Kasumi-1 (cell line): ENCODE measurements at regions not wholly inside any gene's neighbourhood (a gene's known extent, or its start where the extent isn't known, plus 50 kb on each side); places are given as distances from the start of the nearest gene placed in this dataset.
A peak's percentile ranks its signal among the peaks of the same experiment; 100 is the strongest.

Experiments
- DNase-seq, 2 experiments: peaks; one replicate each; lab custom pipeline; 2025; lab: John Stamatoyannopoulos, UW

- no peak for DNase-seq
Measured at GRCh38 chr3:44021651-44022594, 219.8 kb upstream of the TOPAZ1 start.

- no peak for DNase-seq
Measured at GRCh38 chr3:44023961-44024593, 217.6 kb upstream of the TOPAZ1 start.

GRCh38 chr3:44026220-44026865, 215.3 kb upstream of the TOPAZ1 start:
- no peak for DNase-seq

GRCh38 chr3:44029100-44029499, 212.6 kb upstream of the TOPAZ1 start:
- DNase-seq = no peak

DNA sequence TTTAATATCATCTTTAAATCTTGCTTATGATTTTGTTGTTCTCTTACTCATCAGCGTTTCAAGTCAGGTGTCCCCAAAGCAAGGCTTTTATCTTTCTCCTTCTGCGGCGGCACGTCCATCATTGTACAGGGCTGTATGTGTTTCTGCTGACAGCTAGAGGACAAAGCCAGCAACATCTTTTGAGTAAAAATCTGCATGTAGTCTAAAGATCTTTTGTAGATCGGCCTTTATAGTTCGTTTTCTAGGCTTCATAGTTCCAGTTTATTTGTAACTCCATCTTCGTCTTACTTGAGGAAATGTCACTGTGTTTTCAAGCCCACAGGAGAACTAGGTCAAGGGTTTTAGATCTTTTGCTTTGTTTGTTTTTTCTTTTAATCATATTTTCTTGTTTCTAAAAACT, 211.4 kb upstream of the TOPAZ1 start:
- DNase-seq = no peak

GRCh38 chr3:44030687-44031305, 210.9 kb upstream of the TOPAZ1 start:
- no peak for DNase-seq

- DNase-seq = no peak
Measured at GRCh38 chr3:44031387-44032380, 210.0 kb upstream of the TOPAZ1 start.

DNA sequence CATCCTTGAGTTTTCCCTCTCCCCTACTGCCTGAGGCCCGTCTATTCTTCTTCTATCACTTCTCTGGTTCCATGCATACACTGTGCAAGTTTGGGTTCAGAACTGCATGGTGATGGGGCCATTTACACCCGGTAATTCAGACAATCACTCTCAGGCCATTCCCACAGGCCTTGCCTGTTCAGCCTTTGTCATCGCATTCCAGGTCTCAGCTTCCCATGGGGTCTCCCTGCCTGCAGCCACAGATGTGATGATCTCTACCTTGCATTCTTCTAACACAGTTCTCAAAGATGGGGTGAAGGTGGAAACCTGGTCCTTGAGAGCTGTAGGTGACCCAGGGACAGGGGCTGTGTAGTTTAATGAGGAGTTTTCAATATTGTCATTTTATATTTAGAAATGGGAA, 209.2 kb upstream of the TOPAZ1 start:
- no peak for DNase-seq

- no peak for DNase-seq
Measured at GRCh38 chr3:44033123-44033522, 208.6 kb upstream of the TOPAZ1 start.

DNA sequence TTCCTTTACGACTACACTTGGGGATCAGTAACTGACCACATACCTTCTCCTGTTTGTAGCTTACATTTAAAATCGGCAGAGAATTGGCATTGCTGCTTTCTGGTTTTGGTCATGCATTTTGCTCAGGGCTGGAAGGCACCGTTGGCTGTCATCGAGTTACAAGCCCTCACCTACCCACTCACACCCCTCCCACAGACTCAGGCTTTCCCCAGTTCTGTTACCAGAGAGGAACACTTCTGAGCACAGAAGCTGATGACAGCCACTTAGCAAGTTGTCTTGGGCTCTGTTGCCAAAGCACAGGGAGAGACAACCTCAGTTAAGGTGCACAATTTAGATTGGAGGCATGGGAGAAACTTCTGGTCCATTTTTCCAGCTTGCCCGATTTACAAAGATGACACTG, 204.8 kb upstream of the TOPAZ1 start:
- DNase-seq = no peak

GRCh38 chr3:44039006-44039405, 202.7 kb upstream of the TOPAZ1 start:
- DNase-seq = no peak

- DNase-seq = no peak
Measured at GRCh38 chr3:44041726-44042125, 200.0 kb upstream of the TOPAZ1 start.

DNA sequence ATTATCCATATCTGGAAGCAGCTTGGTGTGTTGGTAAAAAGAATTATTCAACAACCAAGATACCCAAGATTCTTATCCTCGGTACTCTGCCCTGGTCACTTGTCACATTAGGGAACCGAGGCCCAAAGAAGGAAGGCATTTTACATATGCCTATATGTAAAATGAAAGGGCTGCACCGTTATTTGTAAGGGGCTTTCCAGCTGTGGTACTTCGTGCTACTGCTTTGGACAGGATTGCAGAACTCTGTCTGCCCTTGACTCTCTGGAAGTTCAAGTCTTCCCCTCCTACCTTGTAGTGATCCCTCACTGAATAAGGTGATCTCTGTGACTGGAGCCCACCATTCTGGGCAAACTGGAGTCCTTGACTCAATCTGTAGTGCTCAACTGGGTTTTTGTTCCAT, 198.9 kb upstream of the TOPAZ1 start:
- DNase-seq = no peak

GRCh38 chr3:44045476-44046275, 196.0 kb upstream of the TOPAZ1 start:
- peak; percentile 85 to 89 for DNase-seq

GRCh38 chr3:44047796-44048195, 193.9 kb upstream of the TOPAZ1 start:
- DNase-seq = no peak

DNA sequence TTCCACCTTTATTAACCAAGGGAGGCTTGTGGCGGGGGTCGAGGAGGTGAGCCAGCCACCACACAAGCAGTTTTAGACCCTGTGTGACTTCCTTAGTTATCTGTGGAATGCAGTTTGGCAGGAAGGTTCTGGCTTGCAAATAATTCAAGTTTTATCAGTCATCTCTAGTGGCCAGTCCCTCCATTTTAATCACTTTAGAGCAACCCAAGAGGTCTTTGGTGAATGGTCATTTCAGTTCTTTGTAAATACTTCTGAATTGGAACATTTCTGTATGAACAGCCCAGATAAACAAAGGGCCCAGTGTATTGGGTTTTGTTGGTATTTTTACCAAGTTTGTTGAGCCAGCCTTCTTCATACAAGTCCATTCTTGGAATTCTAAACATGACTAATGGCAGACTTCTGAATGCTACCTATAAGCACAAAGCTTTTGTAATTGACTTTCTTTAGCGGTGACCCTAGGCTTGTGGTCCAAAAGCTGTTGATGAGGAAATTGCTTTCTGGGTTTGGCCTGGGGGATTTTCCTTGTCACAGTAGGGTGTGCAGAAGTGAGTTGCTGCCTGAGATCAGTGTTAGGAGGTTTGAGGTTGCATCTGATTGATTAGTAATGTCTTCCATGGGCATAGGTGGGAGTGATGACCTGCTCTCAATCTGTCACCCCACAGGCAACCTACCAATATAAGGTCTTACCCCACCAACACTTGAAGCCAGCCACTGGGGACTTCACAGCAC, 193.3 kb upstream of the TOPAZ1 start:
- DNase-seq = no peak

- DNase-seq = no peak
Measured at GRCh38 chr3:44048949-44049348, 192.7 kb upstream of the TOPAZ1 start.

DNA sequence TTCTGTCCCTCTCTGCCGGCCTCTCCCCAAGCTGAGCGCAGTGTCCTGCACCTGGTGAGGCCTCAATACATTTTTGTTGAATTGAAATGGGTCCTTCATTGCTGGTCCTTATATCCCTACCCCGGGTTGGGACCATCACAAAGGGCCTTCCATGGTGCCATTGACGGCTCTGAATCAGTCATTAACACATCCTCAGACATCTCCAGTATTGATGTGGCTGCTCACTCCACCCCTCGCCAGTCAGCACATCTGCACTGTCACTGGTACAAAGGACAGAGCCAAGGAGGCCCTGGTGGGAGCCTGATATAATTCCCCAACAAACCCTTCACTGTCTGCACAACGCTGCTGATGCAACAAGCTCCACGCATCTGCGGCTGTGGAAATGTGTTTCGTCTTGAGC, 191.6 kb upstream of the TOPAZ1 start:
- DNase-seq = no peak

DNA sequence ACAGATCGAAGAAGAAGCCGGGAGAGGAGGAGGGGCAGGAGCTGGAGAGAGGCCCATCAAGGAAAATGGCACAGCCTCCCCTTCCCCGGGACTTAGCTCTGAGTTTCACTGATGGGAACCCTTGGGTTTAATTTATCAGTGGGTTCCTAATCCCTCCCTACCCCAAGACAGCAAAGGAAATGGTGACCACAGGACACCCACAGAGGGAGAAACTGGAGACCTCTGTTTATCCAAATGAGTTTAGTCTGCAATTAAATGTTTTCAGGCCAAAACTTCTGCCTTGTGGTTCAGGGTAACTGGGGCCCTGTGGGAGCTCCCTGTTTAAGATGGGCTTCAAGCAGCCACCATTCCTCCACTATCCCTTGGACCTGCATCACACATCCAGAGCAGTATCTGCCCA, 190.8 kb upstream of the TOPAZ1 start:
- DNase-seq = no peak

DNA sequence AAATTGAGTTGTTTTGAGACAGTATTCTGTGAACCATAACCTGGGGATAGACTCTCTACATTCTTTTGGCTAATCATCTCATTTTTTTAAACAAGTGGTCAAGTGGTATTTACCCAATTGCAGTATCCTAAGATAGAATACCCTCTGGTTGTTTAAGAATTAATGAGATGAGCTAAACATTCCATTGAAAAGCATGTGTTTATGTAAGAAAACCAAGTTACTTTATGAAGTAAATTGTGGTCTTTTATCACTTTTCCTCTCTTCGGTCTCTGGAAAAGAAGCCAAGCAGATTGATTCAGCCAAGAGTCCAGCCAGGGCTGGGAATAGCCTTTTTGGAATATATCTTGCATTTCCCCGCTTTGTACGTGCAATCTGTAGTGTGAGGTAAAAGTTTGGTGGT, 185.7 kb upstream of the TOPAZ1 start:
- no peak for DNase-seq
